OCI-LY3 (cell line): ENCODE measurements at regions not wholly inside any gene's neighbourhood (a gene's known extent, or its start where the extent isn't known, plus 50 kb on each side); places are given as distances from the start of the nearest gene placed in this dataset.

Experiments
- H2AFZ ChIP-seq: fragments of 200-600, 300-600 bp; shearing (Covaris generic); 2 replicates; pipeline ENCODE4 v1.6.0; 2014; ENCODE audit warnings: antibody characterized with exemption, low read depth, low read length
- H3K27ac ChIP-seq: fragments of 200-600, 300-600 bp; sonication (generic); 2 replicates; pipeline ENCODE4 v1.5.1; 2014; ENCODE audit warnings: mild to moderate bottlenecking, low read length, moderate library complexity, mixed read lengths
- H3K27me3 ChIP-seq: fragments of 200-600, 300-600 bp; sonication (generic); 2 replicates; pipeline ENCODE4 v1.6.1; 2014; ENCODE audit warnings: low read depth, low read length, mixed read lengths
- H3K36me3 ChIP-seq: fragments of 200-600, 300-600 bp; sonication (generic); replicated peaks from 2 replicates; pipeline ENCODE3; 2014; ENCODE audit warnings: low read depth, low read length, mixed read lengths
- H3K4me1 ChIP-seq: fragments of 300-600, 200-600 bp; sonication (generic); 2 replicates; pipeline ENCODE4 v1.6.1; 2014; ENCODE audit warnings: low read length, mixed read lengths
- H3K4me2 ChIP-seq: fragments of 200-600, 300-600 bp; sonication (generic); 2 replicates; pipeline ENCODE4 v1.6.1; 2014; ENCODE audit warnings: low read length, mixed read lengths
- H3K4me3 ChIP-seq: fragments of 300-600, 200-600 bp; sonication (generic); 2 replicates; pipeline ENCODE4 v1.5.1; 2014; ENCODE audit warnings: antibody characterized with exemption, mild to moderate bottlenecking, low read length, moderate library complexity
- H3K79me2 ChIP-seq: fragments of 300-600, 200-600 bp; shearing (Covaris generic); 2 replicates; pipeline ENCODE4 v1.6.1; 2014; ENCODE audit warnings: mild to moderate bottlenecking, low read length, mixed read lengths
- H3K9ac ChIP-seq: fragments of 300-600, 200-600 bp; shearing (Covaris generic); 2 replicates; pipeline ENCODE4 v1.6.0; 2014; ENCODE audit warnings: mild to moderate bottlenecking, low read length, moderate library complexity
- H3K9me3 ChIP-seq: fragments of 200-600, 300-600 bp; shearing (Covaris generic); 2 replicates; pipeline ENCODE4 v1.6.1; 2014; ENCODE audit warnings: low read length, mixed read lengths; ENCODE audit not compliant: insufficient read depth
- H4K20me1 ChIP-seq: fragments of 200-600, 300-600 bp; sonication (generic); 2 replicates; pipeline ENCODE4 v1.6.1; 2016; ENCODE audit warnings: low read length, mixed read lengths; ENCODE audit not compliant: insufficient read depth
- EZH2phosphoT487 ChIP-seq: fragments of 200-600 bp; shearing (Covaris generic); IDR thresholded peaks from 2 replicates; pipeline ENCODE4 v1.6.1; 2018; ENCODE audit warnings: antibody characterized with exemption, mixed run types, low read depth
- TF ChIP-seq, protein P1 (sequence below): fragments of 200-600, 300-600 bp; sonication (generic); IDR thresholded peaks from 2 replicates; pipeline ENCODE4 v1.5.1; 2014; ENCODE audit warnings: antibody characterized with exemption, low read length, low read depth

DNA sequence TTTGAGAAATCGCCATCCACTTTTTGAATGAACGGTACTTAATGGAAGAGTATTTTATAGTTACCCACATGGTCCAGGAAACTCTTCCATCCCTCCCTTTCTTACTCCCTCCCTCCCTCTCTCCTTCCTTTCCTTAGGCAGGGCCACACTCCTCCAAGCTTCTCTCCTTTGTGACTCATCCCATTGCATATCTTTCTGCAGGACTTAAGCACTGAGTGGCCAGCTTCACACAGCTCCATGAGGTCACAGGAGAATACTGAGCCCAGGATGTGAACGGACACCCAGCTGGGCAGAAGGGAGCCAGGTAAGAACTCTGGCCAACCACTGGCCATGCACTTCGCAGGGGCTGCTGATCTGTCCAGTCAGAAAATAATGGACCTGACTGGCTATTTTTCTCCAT lies 189.7 kb upstream of the ADCY1 start:
- Histone ChIP-seq H2AFZ (no peak overlapping the region), H4K20me1 (no peaks in the 10 kb centered on the region), H3K4me1 (no peaks in the 10 kb centered on the region), H3K27me3 (no peaks in the 10 kb centered on the region), H3K9me3 (no peaks in the 10 kb centered on the region), H3K36me3 (no peaks in the 10 kb centered on the region), H3K27ac (no peak overlapping the region), H3K9ac (no peak overlapping the region), H3K4me3 (no peak overlapping the region), H3K79me2 (no peaks in the 10 kb centered on the region), H3K4me2 (no peak overlapping the region)
- TF ChIP-seq, protein P1, sequence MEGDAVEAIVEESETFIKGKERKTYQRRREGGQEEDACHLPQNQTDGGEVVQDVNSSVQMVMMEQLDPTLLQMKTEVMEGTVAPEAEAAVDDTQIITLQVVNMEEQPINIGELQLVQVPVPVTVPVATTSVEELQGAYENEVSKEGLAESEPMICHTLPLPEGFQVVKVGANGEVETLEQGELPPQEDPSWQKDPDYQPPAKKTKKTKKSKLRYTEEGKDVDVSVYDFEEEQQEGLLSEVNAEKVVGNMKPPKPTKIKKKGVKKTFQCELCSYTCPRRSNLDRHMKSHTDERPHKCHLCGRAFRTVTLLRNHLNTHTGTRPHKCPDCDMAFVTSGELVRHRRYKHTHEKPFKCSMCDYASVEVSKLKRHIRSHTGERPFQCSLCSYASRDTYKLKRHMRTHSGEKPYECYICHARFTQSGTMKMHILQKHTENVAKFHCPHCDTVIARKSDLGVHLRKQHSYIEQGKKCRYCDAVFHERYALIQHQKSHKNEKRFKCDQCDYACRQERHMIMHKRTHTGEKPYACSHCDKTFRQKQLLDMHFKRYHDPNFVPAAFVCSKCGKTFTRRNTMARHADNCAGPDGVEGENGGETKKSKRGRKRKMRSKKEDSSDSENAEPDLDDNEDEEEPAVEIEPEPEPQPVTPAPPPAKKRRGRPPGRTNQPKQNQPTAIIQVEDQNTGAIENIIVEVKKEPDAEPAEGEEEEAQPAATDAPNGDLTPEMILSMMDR = no peak
- TF ChIP-seq EZH2phosphoT487 = no peak

DNA sequence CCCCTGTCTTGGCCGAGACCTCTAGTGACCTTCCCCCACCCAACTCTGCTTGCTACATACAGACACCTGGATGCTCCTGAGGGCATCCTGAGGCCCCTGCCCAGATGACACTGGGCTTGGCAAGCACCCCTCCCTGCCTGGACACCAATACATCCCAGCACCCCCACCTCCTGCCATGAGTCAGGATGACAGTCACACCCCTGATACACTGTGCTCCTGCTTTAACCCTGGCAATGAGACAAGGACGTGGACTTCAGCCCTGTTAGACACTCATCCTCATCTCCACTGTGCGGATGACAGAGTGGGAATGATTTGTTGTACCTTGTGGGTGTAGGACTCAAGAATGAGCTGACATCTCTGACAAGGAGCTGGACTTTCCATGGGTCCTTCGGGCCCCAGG lies 186.3 kb upstream of the ADCY1 start:
- H3K27ac ChIP-seq = no peak overlapping the region
- H3K4me2 ChIP-seq = no peak overlapping the region
- no peaks in the 10 kb centered on the region for H4K20me1 ChIP-seq
- H3K79me2 ChIP-seq = no peaks in the 10 kb centered on the region
- H3K27me3 ChIP-seq = no peaks in the 10 kb centered on the region
- no peak for TF ChIP-seq EZH2phosphoT487
- TF ChIP-seq, protein P1 = no peak
- no peaks in the 10 kb centered on the region for H3K36me3 ChIP-seq
- H2AFZ ChIP-seq = no peak overlapping the region
- no peak overlapping the region for H3K4me3 ChIP-seq
- H3K4me1 ChIP-seq = no peaks in the 10 kb centered on the region
- H3K9me3 ChIP-seq = 0 out of 2 replicates have a peak, but pooled peaks cover 2% of the 10 kb centered on the region
- no peak overlapping the region for H3K9ac ChIP-seq

- Histone ChIP-seq H3K9ac (no peak overlapping the region), H3K4me3 (no peak overlapping the region), H3K36me3 (no peaks in the 10 kb centered on the region), H4K20me1 (no peaks in the 10 kb centered on the region), H3K4me1 (no peaks in the 10 kb centered on the region), H3K4me2 (no peak overlapping the region), H3K9me3 (0 out of 2 replicates have a peak, but pooled peaks cover 3% of the 10 kb centered on the region), H3K27ac (no peak overlapping the region), H3K79me2 (no peaks in the 10 kb centered on the region), H3K27me3 (no peaks in the 10 kb centered on the region), H2AFZ (no peak overlapping the region)
- TF ChIP-seq, protein P1 = no peak
- no peak for TF ChIP-seq EZH2phosphoT487
These were observed 184.9 kb upstream of the ADCY1 start for GRCh38 chr7:45389073-45389872.

- no peaks in the 10 kb centered on the region for H4K20me1 ChIP-seq
- no peaks in the 10 kb centered on the region for H3K27me3 ChIP-seq
- H3K9me3 ChIP-seq = 0 out of 2 replicates have a peak, but pooled peaks cover 3% of the 10 kb centered on the region
- no peak overlapping the region for H2AFZ ChIP-seq
- H3K27ac ChIP-seq = no peak overlapping the region
- H3K4me3 ChIP-seq = no peak overlapping the region
- no peaks in the 10 kb centered on the region for H3K4me1 ChIP-seq
- TF ChIP-seq, protein P1 = no peak
- TF ChIP-seq EZH2phosphoT487 = no peak
- H3K79me2 ChIP-seq = no peaks in the 10 kb centered on the region
- H3K9ac ChIP-seq = no peak overlapping the region
- H3K4me2 ChIP-seq = no peak overlapping the region
- H3K36me3 ChIP-seq = no peaks in the 10 kb centered on the region
These were observed 184.0 kb upstream of the ADCY1 start for GRCh38 chr7:45390180-45390579.
